IPS DF 4.7 (cell line): ENCODE measurements at regions not wholly inside any gene's neighbourhood (a gene's known extent, or its start where the extent isn't known, plus 50 kb on each side); places are given as distances from the start of the nearest gene placed in this dataset.
"Not testable (repeated sequence)": the region's sequence is repeated elsewhere in the genome, so short reads cannot be mapped to it uniquely, and the experiment has no call there.

Experiments used
- DNase-seq: peaks from one replicate; pipeline ENCODE4 v3.0.0-alpha.2; 2013; ENCODE audit warnings: low spot score; ENCODE audit errors: extremely low read depth

DNA sequence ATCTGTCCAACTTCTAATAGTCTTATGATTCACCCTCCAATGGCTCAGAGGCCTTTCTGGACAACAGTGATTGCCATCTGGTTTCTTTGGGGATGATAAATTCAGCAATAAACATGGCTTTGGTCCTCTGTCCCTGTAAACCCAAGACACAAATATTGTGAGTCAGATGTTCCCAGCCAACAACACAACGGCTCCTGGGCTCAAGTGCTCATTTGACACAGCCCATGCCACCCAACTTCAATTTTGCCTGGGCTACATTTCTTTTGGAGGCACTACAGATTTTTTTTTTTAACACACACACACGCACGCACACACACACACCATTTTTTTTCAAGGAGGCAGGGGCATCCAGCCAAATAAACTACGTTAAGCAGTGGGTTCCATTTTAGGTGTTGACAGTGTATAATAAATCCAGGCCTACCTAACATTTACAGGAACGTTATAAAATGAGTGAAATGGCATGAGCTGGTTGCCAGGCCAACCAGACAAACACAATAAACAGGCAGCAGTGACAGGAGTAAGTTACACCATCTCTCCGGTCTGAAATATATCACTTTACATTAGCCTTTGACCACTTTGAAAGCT is 939.9 kb upstream of the SOX9 start:
- no peak for DNase-seq

DNA sequence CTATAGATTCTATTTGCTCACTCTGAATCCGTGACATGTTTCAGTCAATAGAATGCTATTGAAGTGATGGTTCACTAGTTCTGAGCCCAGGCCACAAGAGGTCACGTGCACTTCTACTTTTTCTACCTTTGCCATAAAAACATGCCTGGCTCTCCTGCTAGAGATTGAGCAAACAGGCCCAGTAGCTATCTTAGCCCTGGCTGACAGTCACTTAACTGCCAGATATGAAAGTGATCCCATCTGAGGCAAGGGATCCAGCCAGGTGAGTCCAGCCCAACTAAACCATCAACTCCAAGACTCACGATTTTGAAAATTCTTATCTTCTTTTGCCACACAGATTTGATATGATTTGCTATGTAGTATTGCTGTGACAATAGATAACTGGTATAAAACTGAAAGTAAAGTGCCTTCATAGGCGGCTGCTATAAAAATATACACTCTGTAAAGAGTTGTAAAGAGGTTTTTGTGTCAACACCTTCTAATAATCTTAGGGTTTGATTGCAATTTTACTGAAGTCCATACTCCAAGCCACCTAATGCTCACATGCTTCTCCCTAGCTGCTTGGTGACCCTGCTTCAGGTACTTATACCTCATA is 937.7 kb upstream of the SOX9 start:
- no peak for DNase-seq

DNA sequence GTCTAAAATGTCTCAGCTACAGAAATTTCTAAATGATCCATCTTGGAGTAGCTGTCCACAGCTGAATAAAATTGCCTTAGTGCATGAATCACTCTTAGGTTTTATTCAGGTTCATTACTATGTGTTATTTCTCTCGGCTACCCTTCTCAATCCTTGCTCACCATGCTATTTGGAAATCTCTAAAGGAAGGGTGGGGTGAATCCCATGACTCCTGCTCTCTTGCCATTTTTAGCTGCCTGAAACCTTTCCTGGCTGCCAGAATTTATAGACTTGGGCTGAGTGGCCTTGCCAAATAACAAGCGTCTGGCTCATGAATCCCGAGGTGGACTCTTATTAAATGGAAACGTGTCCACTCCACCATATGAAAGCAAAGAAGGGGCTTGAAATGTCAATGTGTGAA is 936.1 kb upstream of the SOX9 start:
- DNase-seq: no peak

DNA sequence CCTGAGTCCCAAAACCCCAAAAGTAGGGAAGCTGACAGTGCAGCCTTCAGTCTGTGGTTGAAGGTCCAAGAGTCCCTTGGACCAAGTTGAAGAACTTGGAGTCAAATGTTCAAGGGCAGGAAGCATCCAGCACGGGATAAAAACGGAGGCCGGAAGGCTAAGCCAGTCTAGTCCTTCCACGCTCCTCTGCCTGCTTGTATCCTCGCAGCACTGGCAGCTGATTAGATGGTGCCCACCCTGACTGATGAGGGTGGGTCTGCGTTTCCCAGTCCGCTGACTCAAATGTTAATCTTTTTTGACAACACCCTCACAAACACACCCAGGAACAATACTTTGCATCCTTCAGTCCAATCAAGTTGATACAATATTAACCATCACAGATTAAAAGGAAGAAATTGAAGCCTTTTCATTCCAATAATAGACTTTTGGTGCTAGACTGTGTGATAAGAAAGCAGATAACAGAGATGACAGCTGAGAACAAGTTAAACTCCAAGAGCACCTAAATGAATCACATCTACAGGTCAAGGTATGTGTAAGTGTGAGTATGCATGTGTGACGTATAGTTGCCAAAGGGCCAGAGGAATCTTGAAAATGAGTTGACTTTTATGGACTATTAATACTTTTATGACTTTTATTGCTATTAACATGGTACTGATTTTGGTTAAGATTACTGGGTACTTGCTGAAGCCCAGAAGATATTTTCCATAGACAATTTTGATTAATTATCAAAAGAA is 933.5 kb upstream of the SOX9 start:
- DNase-seq: no peak

DNA sequence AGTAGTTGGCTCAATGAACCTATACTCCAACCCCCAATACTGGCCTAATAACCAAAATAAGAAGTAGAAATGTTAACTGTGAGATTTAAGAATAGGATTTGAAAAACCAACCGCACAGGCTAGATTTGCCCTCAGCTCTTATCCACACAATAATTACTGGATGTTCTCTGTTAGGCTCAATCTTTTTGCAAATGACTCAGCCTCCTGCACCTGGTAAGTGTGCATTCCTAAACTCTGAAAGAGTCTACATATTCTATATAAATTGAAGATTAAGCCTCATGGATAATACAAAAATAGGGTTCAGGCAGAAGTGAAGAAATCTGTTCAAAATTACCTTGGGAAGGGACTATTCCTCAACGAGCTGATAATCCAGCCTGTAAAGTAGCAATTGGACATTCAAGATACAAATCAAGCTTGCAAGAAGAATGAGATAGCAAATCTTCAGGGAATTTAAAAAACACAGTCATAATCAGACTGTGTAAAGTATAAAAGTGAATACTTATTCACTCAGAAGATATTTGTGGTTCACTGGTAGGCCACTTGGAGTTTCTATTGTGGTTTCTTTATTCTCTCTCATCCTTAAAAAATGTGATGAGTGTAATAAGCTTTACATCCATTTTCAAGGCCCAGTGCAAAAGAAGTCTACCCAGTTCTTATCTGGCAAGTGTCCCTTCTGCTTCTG is 931.9 kb upstream of the SOX9 start:
- DNase-seq: no peak

DNA sequence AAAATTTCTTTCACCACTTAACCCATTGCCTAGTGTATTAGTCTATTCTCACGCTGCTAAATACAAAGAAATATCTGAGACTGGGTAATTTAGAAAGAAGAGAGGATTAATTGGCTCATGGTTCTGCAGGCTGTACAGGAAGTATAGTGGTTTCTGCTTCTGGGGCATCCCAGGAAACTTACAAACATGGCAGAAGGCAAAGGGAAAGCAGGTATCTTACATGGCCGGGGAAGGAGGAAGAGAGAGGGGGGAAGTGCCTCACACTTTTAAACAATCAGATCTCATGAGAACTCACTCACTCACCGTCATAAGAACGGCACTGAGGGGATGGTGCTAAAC is 931.4 kb upstream of the SOX9 start:
- no peak for DNase-seq

DNA sequence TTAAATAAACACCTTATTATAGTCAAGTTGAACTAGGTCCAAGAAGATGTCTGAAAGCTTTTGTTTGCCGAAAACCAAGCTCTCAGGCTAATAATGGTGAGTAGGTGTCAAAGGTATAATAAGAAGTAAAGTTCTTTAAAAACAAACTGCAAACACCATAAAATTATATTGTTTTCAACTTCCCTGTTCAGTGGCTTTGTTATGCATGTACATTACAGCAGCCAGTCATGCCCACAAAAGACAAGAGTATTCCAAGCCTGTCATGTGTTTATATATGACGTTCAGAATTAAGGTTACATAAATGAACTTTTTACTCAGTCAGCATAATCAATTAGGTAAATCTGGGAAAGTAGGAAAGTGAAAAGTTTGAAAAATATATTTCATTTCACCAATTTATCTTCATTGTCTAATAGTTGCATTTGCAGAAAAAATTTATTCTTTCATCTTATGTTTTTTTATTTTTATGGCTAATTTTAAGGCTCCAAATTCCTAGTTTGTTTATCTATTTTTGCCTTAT is 928.7 kb upstream of the SOX9 start:
- DNase-seq: no peak

DNA sequence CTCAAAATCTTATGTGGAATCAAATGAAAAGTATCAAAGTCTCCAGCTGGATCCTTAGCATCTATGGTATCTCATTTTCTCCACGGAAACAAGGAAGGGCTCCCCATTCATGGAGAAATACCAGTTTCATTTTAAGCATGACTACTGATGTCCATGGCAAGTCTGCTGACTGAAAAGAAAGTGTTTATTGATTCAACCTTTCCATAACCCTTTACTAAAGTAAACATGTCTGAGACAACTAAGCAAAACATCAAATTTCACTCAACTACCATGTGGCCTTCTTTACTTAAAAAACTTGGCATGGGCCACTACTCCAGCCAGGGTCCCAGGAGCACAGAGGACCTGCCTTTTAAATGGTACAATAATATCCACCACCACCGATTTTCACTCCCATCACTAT is 928.0 kb upstream of the SOX9 start:
- DNase-seq: no peak

DNA sequence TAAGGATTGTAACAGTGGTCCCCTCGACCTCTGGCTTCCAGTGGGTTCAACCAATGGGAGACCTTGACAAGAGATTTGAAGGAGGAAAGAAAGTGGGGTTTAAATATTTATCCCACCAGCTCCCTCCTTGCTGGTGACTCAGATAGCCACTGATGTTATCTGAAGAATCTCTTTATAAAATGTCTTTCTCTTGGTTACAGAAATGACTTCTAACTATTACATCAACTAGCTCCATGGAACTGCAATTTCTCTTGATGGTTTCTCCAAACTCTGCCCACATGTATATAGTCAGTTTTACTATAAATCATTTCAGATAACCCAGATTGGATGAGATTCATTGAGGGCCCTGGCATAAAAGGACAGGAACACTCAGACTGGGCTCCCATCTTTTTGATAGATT is 920.2 kb upstream of the SOX9 start:
- no peak for DNase-seq

DNA sequence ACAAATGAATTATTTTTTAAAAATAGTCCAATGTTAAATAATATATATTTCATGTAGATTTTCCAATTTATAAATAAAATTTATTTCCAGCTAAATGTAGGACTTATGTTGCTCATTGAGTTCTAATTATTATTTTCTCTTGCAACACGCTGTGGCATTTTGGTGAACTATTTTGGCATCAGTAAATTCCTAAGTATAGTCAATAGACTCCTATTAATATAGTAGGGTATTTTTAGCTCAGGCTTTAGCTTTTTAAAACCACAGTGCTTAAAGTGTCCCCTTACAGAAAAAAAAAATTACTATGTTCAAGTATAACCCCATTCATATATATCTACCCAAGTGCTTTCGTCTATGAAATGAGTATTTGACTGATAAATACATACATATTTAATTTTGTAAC is 919.2 kb upstream of the SOX9 start:
- no peak for DNase-seq

DNA sequence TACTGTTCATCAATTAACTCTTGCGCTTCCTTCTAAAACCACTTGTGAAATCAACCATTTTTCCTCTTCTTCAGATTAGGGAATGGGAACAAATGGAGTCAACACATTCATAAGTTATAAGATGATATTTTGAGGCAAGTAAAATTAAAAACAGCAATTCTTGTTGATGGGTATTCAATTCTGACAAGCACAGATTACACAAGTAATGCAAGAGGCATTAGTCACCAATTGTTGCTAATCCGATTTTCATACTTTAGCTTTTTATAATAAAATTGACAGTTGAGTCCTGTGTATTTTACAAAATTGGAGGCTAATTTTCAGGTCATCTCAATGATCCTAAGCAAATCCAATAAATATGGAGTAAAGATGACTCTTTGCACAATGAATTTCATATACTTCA is 918.4 kb upstream of the SOX9 start:
- no peak for DNase-seq

DNA sequence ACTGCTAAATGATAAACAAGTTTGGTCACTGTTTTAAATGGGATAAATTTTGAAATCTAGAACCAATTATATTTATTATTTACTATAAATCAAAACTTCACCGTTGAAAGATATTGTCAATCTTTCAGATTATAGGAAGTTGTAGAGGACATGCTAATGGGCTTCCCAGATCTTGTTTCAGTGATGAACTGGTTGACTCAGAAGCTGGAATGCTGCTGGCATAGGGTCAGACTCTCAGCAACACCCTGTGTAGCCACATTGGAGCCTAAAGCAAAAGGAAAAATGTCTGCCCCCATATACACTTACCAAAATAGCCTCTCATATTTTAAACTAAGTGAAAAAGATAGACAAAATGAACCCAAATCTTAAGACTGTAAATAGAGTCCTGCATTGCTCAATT is 916.9 kb upstream of the SOX9 start:
- DNase-seq: no peak

DNA sequence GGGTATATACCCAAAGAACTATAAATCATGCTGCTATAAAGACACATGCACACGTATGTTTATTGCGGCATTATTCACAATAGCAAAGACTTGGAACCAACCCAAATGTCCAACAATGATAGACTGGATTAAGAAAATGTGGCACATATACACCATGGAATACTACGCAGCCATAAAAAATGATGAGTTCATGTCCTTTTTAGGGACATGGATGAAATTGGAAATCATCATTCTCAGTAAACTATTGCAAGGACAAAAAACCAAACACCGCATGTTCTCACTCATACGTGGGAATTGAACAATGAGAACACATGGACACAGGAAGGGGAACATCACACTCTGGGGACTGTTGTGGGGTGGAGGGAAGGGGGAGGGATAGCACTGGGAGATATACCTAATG is 914.9 kb upstream of the SOX9 start:
- DNase-seq: not testable (repeated sequence)

DNA sequence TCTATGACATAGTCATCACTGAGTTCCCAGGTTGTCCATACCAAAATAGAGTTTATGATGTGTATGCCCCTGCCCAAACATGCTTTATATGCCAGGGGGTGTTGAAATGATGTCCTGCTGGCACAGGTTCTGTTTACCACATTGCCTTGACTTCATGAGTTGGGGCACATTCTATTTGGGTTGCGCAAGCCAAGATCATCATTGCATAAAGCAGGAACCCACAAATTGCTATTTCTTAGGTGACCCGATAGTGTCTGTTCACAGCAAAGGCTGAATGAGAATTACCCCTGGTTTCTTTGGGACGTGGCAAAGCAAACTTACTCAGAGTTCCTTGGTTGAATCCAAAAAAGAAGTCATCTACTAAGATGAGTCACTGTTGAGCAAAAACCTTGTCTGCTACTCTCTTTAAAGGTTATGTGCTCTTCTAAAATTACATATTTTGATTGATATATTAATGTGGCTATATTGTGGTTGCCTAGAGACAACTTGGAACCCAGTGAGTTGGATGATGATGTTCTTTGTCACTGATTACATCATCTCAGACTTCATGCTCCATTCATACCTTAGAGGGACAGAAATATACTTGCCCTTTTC is 912.6 kb upstream of the SOX9 start:
- DNase-seq: no peak

DNA sequence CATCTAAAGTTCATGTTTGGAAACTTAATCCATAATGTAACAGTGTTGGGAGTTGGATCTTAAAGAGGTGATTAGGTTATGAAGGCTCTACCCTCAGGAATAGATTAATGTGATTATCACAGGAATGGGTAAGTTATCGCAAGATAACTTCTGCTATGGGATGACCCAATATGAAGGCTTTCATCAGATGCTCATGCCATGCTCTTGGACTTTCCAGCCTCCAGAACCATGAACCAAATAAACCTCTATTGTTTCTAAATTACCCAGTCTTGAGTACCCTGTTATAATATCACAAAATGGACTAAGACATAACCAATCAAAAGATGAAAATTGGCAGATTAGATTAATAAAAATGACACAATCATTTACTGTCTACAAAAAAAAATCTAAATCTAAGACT is 906.9 kb upstream of the SOX9 start:
- no peak for DNase-seq

DNA sequence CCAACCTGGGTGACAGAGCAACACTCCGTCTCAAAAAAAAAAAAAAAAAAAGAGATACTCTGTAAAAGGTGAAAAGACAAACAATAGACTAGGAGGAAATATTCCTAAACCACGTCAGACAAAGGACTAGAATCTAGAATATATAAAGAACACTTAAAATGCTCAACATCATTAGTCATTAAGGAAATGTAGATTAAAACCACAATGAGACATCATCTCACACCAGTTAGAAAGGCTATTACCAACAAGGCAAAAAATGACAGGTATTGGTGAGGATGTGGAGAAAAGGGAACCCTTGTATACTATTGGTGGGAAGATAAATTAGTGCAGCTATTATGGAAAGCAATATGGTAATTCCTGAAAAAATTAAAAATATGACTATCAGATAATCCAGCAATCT is 903.1 kb upstream of the SOX9 start:
- no peak for DNase-seq

DNA sequence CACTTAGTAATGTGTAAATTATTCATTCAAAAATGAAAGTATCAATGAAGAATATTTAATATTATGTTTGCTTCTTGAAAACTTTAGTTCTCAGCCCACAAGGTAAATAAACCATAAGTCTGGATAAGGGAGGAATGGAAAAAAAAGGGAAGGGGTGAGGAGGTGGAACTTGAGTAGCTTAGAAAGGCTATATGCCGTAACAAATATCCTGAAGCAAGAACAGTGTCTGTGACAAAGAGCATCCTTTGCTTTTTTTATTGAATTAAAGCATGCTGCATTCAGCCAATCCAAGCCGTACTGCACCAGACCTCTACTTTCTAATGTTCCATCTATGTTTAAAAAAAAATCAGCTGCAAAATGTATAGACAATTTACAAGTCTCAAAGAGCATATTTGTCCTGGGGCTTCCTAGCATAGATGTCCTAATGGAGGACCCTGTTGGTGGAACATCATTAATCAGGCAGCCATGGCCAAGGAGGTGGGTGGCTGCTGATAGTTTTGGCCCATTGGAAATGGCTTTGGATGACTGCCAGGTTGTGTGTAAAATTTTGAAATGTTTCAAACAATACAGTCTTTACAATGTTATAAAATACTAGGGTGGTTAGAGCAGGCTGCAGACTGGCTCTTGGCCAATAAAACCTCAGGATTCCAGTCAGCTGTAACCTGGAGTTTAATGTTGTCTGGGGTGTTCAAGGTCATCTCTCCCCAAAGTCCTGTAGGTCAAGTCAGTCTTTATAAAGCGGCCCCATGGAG is 895.8 kb upstream of the SOX9 start:
- DNase-seq: no peak

DNA sequence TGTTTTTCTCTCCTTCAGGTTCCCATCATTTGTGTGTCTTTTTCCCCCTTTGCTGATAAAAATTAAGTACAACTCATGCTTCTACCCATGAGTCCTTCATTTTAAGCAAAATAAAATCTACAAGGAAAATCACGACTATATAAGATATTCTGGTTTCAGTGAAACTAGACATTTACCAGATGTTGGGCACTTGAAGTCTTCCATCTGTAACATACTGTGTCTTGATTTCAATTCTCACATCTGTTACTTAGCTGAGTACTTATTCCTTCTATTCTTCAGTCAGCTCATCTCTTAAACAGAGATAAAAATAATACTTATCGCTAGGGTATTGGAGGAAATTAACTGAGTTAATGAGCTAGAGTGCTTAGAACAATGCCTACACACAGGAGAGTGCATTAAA is 893.0 kb upstream of the SOX9 start:
- DNase-seq: no peak

DNA sequence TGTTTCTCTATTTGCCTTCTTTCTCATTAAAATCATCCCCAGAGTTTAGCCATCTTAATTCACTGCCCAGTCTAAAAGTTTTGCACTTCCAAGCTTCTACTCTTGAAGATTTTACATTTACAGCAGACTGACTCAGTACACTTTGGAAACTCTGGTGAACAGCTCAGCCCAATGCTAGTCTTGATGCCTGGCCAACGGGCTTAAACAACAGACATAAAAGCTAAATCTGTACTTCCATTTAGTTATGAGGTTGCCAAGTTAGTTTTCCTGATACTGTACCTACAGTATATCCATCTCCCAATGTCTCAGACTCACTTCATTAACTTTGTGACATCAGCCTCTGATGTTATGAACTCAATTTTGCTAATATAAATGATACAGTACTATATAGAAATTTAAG is 891.8 kb upstream of the SOX9 start:
- DNase-seq: no peak

DNA sequence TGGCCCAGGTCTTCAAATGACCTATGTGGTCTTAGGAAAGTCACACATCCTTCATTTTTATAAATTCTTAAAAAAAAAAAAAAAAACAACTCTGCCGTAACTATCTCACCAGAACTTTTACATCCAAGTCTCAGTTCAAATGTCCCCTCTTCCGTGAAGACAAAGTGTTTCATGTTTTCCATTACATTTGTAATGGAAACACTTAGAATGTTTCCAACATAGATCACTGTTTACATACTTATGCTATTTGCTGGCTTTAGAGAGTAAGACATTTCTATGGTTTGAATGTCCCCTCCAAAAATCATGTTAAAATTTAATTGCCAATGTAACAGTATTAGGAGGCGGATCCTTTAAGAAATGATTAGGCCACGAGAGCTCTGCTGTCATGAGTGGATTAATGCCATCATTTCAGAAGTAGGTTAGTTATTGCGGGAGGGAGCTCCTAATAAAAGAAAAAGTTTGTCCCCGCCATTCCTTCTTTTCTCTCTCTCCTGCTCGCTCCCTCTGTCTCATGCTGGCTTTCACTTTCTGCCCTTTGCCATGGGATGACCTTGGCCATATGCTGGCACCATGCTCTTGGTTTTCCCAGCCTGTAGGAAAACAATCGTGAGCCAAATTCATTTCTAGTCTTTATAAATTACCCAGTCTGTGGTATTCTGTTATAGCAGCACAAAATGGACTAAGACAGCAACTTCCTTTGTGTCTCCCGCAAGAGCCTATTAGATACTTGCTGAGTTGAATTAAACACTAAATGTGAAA is 887.8 kb upstream of the SOX9 start:
- no peak for DNase-seq

DNA sequence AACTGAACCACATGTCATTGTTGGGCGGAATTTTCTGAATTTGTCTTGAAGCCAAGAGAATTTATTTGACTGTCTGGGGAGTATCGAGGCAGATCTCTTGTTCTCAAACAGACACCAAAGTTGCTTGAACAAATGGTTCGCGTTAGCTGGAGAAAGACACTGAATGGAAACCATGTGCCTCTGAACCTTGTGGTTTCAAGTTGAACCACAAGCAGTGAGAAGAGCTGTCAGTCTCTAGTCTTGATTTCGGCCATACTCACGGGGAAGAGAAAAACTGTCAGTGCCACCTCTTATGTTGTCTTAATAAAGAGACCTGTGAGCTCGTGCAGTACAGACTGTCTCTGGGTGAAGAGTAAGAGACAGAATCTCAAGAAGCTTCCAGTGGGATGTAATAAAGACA is 886.5 kb upstream of the SOX9 start:
- DNase-seq: no peak
